NCI-H2196 (cell line): ENCODE measurements at regions not wholly inside any gene's neighbourhood (a gene's known extent, or its start where the extent isn't known, plus 50 kb on each side); places are given as distances from the start of the nearest gene placed in this dataset.

ENCODE experiments used
- DNase-seq: peaks from one replicate; lab custom pipeline; 2025; ENCODE audit not compliant: unreplicated experiment; lab: John Stamatoyannopoulos, UW

DNA sequence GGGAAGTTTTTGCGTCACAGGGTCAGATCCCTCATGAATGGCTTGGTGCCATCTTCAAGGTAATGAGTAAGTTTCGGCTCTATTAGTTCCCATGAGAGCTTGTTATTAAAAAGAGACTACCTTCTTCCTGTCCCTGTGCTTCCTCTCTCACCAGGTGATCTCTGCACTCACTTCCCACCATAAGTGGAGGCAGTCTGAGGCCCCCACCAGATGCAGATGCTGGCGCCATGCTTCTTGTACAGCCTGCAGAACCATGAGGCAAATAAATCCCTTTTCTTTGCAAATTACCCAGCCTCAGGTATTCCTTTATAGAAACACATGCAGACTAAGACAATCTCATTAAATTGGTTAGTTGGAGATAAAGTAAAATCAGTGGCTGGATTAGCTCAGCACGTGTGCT, 75.6 kb upstream of the RFC3 start:
- no peak for DNase-seq

DNA sequence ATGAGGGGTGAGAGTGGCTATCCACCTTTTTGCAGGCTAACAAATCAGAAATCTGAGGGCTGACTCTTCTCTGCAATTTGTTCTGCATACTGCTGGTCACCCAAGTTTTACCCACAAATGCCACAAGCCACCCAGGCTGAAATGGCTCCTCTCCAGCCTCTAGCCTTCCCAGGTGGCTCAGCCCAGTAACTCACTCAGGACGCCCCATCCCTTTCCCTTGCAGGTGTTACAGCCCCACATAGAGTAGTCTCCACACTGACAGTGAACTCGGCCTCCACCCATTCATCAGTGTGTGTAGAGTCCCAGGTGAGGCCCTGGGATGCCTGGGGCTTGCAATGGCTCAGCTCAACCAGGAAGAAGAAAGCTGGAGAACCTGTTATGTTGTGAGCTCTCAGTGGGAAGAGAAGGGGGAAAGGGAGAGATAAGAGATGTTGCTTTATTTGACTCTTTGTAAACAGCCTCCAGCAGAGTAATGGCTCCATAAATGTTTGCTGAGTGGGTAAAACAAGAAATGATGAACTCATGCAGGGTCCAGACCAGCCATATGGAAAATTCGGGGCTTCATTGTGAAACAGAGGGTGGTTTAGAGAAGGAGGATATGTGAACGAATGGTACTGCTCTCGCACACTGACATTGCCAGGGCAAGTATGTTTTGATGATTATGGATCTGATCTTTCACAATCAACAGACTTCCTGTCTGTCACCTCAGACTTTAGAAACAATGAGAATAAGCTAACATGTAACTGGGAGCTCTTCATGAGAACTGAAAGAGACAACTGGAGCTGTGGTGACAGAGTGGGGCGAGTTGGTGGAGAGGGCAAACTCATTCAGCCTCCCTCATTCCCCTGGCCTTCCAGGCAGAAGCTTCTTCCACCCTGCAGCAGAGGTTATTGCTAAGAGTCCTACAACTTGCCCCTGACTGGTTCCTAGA, 74.2 kb upstream of the RFC3 start:
- no peak for DNase-seq

DNA sequence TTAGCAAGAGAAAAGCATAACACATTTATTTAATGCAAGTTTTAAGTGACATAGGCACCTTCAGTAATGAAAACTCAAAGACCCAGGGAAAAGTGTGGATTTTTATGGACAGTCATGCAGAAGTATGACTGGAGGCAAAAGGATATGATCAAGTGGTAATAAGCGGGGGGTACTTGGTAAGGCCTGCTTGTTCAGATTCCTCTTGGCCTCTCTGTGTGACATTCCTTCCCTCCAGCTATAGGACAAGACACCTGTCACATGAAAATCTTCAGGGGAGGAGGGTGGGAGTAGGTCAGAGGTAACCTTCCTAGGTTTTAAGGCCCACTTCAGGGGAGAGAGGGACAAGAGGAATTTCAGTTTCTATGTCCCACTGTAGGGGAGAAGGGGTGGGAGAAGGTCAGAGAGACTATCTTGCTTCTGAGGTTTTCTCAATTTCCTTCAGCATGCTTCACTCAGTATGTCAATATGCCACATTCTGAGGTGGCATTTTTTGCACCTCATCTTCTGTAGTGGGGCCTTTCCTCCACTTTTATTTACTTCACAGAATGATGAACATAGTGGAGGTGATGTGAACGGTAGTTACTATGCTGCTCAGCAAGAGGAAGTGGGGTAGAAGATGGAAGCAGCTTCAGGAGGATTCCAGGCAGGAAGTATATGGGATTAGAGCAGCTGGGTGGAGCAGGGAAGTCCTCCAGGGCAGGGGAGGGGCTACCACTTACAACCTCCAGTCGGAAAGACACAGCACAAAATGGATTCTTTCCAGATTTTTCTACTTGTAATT, 73.2 kb upstream of the RFC3 start:
- no peak for DNase-seq

DNA sequence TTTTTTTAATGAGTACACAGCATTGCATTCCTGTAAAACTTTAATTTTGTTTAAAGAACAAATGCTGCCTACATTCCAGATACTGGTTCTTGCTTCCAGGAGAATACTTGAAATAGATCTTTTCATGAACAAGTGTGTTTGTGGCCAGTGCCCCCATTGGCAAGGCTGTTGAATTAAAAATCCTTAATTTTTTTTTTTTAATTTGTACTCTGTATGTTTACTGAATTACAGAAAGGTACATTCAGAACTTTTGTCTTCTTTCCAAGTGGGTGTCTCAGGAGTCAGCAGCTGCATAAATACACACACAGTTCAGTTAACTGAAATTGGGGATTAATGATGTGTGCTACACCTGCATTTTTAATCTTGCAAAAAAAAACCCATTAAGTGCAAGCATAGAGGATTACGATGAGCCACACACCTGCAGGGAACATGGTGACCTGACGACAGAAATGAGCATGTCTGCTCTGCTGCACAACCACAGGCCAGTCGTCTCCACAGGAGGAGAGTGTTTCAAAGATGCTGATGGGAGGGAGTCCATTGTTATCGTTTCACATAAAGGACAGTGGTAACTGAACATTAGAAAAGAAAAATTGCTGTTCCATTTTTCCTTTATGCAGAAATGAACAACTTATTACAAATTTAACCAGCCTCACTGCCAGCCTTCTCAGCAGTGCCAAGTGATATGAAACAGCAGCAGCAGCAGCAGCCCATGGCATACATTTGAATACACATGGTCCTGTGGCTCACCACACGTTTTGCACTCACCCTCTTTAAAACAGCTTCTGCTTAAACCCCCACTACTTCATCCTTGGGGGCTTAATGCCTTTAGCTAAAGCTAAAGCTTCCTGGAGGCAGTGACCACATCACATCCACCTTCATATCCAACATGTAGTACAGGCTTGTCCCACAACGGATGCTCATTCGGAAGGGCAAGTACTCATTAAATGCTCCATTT, 72.3 kb upstream of the RFC3 start:
- DNase-seq, result peak; percentile 16

DNA sequence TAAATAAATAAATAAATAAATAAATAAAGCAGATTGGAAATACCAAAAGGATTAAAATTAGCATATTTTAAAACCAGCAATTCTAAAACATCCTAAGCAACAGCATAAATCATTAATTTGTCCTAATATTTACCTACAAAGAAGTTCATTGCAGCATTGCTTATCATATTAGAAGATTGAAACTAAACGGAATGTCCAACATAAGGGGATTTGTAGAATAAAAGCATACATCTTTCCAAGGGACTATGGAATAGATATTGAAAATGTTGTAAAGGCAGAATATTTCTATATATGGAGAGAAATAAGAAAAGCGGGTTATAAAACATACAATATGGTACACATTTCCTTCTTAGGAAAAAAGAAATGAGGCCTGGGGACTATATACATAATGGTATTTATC, 71.1 kb upstream of the RFC3 start:
- no peak for DNase-seq

DNA sequence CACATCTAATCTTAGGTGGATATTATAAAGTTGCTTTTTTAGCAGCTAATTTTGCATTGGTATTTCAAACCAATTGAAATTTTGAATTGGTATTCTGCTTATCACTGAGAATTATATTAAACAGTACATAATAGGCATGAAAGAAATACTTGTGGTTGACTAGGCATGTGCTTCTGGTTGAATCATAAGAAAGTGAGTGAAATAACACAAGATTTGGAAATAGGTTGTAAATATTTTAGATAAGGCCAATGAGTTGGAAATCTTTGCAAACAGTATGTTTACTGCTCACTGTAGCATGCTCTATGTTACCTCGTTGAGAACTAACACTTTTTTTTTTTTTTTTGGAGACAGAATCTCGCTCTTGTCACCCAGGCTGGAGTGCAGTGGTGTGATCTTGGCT, 66.8 kb upstream of the RFC3 start:
- DNase-seq, result no peak

DNA sequence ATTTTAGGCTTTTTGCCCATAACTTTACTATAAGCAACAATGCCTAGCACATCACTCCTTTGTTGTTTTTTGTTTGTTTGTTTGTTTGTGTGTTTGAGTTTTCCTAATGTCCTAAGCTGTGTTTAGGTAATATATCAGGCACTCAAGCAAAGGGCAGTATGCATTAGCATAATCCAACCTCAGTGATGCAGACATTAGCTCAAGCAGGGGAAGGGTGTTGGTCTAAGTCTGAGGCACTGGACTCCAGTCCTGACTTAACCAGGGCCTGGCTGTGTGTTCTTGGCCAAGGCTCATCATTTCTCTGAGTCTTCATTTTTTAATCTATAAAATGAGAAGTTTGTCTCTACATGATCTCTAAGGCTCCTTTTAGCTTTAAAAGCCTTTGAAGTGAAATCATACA, 65.9 kb upstream of the RFC3 start:
- DNase-seq, result no peak

DNA sequence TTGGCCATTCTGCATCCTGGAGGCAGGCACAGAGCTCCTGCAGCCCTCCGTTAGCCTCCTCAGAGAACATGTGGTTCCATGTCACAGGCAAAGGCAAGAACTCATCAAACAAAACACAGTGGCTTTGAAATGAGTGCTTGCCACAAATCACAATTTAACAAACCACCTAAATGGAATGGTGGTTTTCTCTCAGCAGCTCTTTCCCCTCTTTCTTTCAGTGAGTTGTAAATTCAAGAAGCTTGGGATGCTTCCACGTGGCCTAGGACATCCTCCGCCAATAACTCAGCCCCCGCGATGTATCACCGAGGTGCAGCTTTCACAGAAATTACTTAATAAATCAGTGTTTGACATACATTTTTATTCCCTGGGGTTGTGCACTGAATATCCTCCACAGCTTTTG, 65.4 kb upstream of the RFC3 start:
- no peak for DNase-seq

DNA sequence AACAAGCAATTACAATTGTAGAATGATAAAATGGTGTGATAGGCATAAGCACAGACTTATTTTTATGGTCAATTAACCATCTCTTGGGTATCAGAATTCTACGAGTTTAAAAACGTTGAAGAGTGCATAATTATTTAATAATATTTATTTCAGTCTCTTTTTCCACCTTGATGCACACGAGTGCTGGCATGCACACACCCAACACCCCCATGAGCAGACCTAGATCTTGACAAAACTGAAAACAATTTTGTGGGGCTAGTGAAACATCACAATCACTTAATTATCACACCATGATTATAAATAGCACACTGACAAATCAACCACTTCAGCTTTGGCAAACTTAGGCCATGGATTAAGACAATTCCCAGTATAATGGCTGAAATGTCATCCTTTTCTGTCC, 61.0 kb upstream of the RFC3 start:
- no peak for DNase-seq

DNA sequence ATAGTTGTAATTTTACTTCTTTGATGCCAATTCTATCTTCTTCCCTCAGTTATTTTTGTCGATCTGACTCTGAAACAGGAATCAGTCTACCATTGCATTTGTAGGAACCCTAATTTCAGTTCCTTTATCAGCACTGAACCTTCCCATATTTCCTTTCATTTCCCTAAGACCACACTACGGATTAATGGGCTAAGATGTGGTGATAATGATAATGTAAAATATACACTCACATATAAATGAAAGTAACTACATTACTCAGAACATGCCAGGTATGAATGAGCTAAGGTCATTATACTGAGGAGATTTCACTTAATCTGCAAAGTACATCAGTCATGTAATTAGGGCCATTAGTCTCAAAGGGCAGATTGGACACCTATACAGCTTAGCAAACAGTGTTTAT, 60.2 kb upstream of the RFC3 start:
- DNase-seq, result no peak

DNA sequence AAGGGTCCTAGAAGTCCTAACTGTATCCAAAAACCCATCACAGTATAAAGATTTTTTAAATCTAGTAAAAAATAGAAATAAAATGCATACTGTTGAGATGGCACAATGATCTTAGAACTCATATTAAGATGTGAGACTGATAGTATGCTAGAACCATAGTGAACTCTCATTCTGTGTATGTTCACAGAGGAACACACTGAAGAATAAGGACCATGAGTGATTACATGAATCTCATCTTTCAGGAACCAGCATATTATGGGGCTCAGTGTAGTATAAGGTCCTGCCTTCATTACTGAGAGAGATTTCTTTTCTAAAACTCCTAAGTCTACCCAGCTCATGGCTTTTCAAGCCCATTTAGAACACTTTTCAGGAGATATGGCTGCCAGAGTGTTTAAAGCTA, 59.8 kb upstream of the RFC3 start:
- no peak for DNase-seq

DNA sequence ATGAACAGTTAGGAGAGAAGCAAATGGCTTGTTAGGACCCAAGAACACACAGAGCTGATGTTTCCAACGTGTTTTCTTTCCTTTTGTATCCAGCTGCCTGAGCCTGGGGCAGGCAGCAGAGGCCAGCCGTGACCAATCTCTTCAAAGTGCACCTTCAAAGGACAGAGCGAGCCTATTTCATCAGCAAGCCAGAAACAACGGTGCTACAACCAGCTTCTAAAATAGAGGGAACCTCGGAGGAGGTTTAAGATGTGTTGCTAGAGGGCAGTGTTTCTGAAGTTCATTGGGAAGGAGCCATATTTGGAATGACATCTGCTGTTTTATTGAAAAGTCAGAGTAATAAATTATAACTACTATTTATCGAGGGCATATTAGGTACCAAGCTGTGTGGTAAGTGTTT, 56.2 kb upstream of the RFC3 start:
- DNase-seq, result no peak

DNA sequence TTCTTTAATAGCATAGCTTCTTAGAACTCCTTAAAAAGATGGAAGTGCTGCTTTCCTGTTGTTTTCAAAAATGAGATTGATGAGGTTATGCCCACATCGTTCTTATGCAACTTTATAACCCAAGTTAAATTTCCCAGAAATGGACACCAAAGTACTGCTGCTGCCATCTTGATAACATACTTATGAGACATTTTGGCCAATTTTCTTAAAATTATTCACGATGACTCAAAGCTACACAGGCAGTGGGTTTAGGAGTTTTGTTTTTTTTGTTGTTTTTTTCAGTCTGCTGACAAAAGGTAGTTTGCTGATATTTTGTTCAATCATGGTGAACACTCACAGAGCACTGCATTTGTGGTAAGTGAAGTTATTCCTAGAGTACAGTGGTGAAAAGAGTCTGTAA, 54.9 kb upstream of the RFC3 start:
- DNase-seq, result no peak

DNA sequence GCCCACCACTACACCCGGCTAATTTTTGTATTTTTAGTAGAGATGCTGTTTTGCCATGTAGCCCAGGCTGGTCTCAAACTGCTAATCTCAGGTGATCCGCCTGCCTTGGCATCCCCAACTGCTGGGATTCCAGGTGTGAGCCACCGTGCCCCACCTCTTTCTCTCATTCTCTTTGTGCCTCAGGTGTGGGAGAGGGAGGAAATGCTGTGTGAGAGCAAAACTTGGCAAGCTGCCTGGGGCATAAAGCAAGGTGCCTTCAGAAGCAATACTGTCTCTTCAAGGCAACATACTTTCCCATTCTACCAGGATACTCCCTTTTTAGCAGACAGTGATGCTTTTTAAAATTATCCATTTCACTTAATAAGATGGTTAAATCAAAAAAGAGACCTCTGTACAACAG, 53.2 kb upstream of the RFC3 start:
- DNase-seq, result no peak

DNA sequence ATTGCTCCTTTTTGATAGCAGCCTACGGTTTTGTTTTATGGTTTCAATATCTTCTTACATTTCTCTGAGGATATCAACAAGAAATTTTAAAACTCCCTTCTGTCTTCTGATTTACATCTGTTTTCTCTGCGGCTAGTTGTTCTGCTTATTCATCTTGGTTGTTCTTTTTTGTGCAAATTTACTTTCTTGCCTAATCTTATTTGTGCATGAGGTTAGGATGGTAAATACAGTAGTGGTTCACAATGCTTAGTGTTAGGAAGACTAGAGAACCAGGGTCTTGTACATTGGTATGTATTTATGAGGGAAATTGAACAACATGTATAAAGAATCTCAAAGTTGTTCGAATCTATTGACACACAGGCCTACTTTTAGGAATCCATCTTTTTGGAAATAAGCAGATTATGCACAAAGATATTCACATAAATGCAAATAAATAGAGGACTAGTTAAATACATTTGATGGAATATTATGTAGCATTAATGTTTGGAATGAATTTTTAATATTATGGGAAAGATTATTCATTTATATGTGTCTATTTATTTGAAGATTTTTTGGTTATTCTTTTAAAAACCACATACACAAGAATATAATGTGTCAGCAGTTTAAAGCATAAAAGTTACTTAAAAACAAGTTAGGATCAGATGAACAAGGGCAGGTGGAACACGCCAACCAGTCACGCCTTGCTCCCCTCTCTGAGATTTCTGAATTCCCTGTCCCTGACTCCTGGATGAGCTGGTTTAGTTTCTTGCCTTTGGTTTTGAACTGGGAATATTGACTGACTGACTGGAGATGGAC, 51.4 kb upstream of the RFC3 start:
- DNase-seq, result no peak

DNA sequence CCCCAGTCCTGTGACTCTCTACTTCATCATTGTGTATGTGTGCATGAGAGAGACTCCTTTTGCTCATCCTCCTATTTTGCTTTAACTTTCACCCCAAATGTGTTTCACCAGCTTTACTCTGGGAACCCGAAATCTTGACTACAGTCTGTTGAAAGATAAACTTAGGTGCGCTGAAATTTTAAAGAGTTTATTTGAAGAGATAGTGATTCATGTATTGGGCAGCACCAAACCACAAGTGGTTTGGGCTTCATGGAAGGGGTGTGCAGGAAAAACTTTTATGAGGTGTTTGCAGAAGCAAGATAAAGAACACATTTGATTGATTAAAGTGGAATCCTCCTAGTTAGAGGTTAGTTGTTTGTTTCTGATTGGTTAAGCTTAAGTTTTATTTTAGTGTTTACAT, 50.8 kb upstream of the RFC3 start:
- no peak for DNase-seq
